Activated CD4-positive, alpha-beta T cell treated with anti-CD3 and anti-CD28 coated beads, Interleukin-2, amount 50 U/mL, for 48 hours (primary cell): ENCODE measurements at regions not wholly inside any gene's neighbourhood (a gene's known extent, or its start where the extent isn't known, plus 50 kb on each side); places are given as distances from the start of the nearest gene placed in this dataset.

Experiments
- DNase-seq, 2 experiments: peaks; one replicate each; pipeline ENCODE4 v3.0.0-alpha.2; 2020

GRCh38 chr2:44825702-44826101 lies 115.8 kb upstream of the SIX3 start:
- no peak for DNase-seq

- DNase-seq: no peak
Observed at GRCh38 chr2:44826601-44827000, 114.9 kb upstream of the SIX3 start.

GRCh38 chr2:44829771-44830170 lies 111.7 kb upstream of the SIX3 start:
- no peak for DNase-seq

- peak in 1 of 2 experiments; percentile 15 for DNase-seq
Observed at GRCh38 chr2:44833171-44834069, 108.1 kb upstream of the SIX3 start.

- DNase-seq: no peak
Observed at GRCh38 chr2:44834656-44835055, 106.8 kb upstream of the SIX3 start.

- peak; percentile 59 to 71 for DNase-seq
Observed at GRCh38 chr2:44836174-44836573, 105.3 kb upstream of the SIX3 start.

- DNase-seq: no peak
Observed at GRCh38 chr2:44836916-44837315, 104.6 kb upstream of the SIX3 start.

- DNase-seq: no peak
Observed at GRCh38 chr2:44838116-44838790, 103.2 kb upstream of the SIX3 start.

GRCh38 chr2:44839370-44839769 lies 102.1 kb upstream of the SIX3 start:
- no peak for DNase-seq

GRCh38 chr2:44839771-44840502 lies 101.6 kb upstream of the SIX3 start:
- DNase-seq: no peak

GRCh38 chr2:44840503-44840850 lies 101.0 kb upstream of the SIX3 start:
- no peak for DNase-seq

GRCh38 chr2:44843086-44843485 lies 98.4 kb upstream of the SIX3 start:
- DNase-seq: no peak

- DNase-seq: no peak
Observed at GRCh38 chr2:44843641-44844310, 97.7 kb upstream of the SIX3 start.

GRCh38 chr2:44844651-44845270 lies 96.7 kb upstream of the SIX3 start:
- no peak for DNase-seq

GRCh38 chr2:44848026-44848425 lies 93.5 kb upstream of the SIX3 start:
- DNase-seq: no peak

- DNase-seq: no peak
Observed at GRCh38 chr2:44850016-44850415, 91.5 kb upstream of the SIX3 start.

GRCh38 chr2:44851518-44851917 lies 90.0 kb upstream of the SIX3 start:
- DNase-seq: no peak

GRCh38 chr2:44852594-44852993 lies 88.9 kb upstream of the SIX3 start:
- no peak for DNase-seq

- DNase-seq: no peak
Observed at GRCh38 chr2:44859337-44859736, 82.2 kb upstream of the SIX3 start.

GRCh38 chr2:44866152-44866551 lies 75.3 kb upstream of the SIX3 start:
- no peak for DNase-seq

GRCh38 chr2:44869761-44870160 lies 71.7 kb upstream of the SIX3 start:
- no peak for DNase-seq

- DNase-seq: no peak
Observed at GRCh38 chr2:44877417-44877816, 64.1 kb upstream of the SIX3 start.
